K562 (cell line): ENCODE measurements at regions not wholly inside any gene's neighbourhood (a gene's known extent, or its start where the extent isn't known, plus 50 kb on each side); places are given as distances from the start of the nearest gene placed in this dataset.

Experiments
- ATF7 ChIP-seq: fragments of 450-650 bp; IDR thresholded peaks from 2 replicates; pipeline ENCODE4 v1.7.1; 2014; ENCODE audit warnings: mild to moderate bottlenecking, moderate library complexity
- BCOR ChIP-seq: fragments of 450-650 bp; IDR thresholded peaks from 2 replicates; pipeline ENCODE4 v1.6.1; 2016
- GABPA ChIP-seq: fragments of 200-800 bp; sonication (Bioruptor generic); conservative IDR thresholded peaks from 2 replicates; pipeline ENCODE4 v1.6.1; 2016; ENCODE audit warnings: low read depth, missing genetic modification characterization, missing compliant biosample characterization
- NRF1 ChIP-seq, 2 experiments: fragments of 450-650 bp; IDR thresholded peaks in 1 of 2; conservative IDR thresholded peaks in 1 of 2; 2 replicates each; pipeline ENCODE4 v1.6.1; 2014; ENCODE audit warnings: mild to moderate bottlenecking in 2 of 2
- PBX2 ChIP-seq, 2 experiments: IDR thresholded peaks in 1 of 2; conservative IDR thresholded peaks in 1 of 2; 2 replicates each; pipeline ENCODE4 v1.6.1; 2016; ENCODE audit warnings: low read depth in 2 of 2, mild to moderate bottlenecking in 1 of 2, missing compliant biosample characterization in 1 of 2, missing genetic modification characterization in 1 of 2, moderate library complexity in 1 of 2
- TBL1XR1 ChIP-seq, 2 experiments: IDR thresholded peaks; 2 replicates each; pipeline ENCODE4 v1.6.1; 2012; ENCODE audit warnings: improper control_type of control experiment in 2 of 2, low read length in 2 of 2, mild to moderate bottlenecking in 1 of 2
- TFAP4 ChIP-seq: sonication (generic); formaldehyde crosslinking; IDR thresholded peaks from 2 replicates; pipeline ENCODE4 v1.8.0; 2022; ENCODE audit warnings: missing genetic modification reagents, mild to moderate bottlenecking, moderate library complexity, borderline replicate concordance
- TSHZ1 ChIP-seq: fragments of 250-450 bp; sonication (Bioruptor Pico); IDR thresholded peaks from 2 replicates; pipeline ENCODE4 v1.4.0; 2020; ENCODE audit warnings: mild to moderate bottlenecking, moderate library complexity

- TF ChIP-seq TSHZ1 (CRISPR knock-in tag) (no peak), TBL1XR1 (IDR thresholded peaks at IDR 0.05; ENCODE audit: low read length in 2 of 2) (no peak), TFAP4 (peak; percentile 27; the same call in 1 of the 2 replicates), GABPA (tag) (peak; percentile 51; the same call in 1 of the 2 replicates), BCOR (no peak), NRF1 (conservative IDR thresholded peaks at IDR 0.05 in 1 of 2, IDR thresholded peaks at IDR 0.05 in 1 of 2) (peak; percentile 33 to 36; a peak in 2 of 4 replicates), ATF7 (0 out of 2 replicates have a peak, but pooled peaks have one; percentile 14), PBX2 (CRISPR knock-in tag; IDR thresholded peaks at IDR 0.05; ENCODE audit: low read depth) (peak; percentile 60), PBX2 (tag; conservative IDR thresholded peaks at IDR 0.05; ENCODE audit: low read depth) (peak; percentile 99)
Measured at GRCh38 chr3:194769020-194769643, 83.4 kb downstream of the FAM43A start (continued).
